Colonic mucosa (tissue), 4 donors: ENCODE measurements at regions not wholly inside any gene's neighbourhood (a gene's known extent, or its start where the extent isn't known, plus 50 kb on each side); places are given as distances from the start of the nearest gene placed in this dataset.
"Not testable (repeated sequence)": the region's sequence is repeated elsewhere in the genome, so short reads cannot be mapped to it uniquely, and the experiment has no call there.

Experiments
- DNase-seq: peaks from one replicate; pipeline ENCODE4 v3.0.0-alpha.2; 2020
- H3K27ac ChIP-seq: fragments of 200-600 bp; one replicate; pipeline ENCODE4 v1.8.0; 2021
- H3K27me3 ChIP-seq: fragments of 200-600 bp; one replicate; pipeline ENCODE4 v1.8.0; 2021
- H3K36me3 ChIP-seq: fragments of 200-600 bp; one replicate; pipeline ENCODE4 v1.8.0; 2021
- H3K4me1 ChIP-seq: fragments of 200-600 bp; one replicate; pipeline ENCODE4 v1.8.0; 2021; ENCODE audit warnings: mild to moderate bottlenecking
- H3K4me3 ChIP-seq: fragments of 200-600 bp; one replicate; pipeline ENCODE4 v1.8.0; 2021
- H3K9ac ChIP-seq, 2 donors: one replicate each; pipeline ENCODE4 v1.7.0; 2013; ENCODE audit warnings: control low read depth in 2 of 2, low read depth in 2 of 2, low read length in 2 of 2
- H3K9me3 ChIP-seq: fragments of 200-600 bp; one replicate; pipeline ENCODE4 v1.8.0; 2021
- CTCF ChIP-seq: fragments of 200-600 bp; IDR thresholded peaks from one replicate; pipeline ENCODE4 v1.8.0; 2022; ENCODE audit warnings: antibody characterized with exemption, mild to moderate bottlenecking
- intact Hi-C: fragments of 100-400 bp; cut with DNase I; formaldehyde crosslinking; loops from one replicate; pipeline ENCODE4 v1.14.1; 2022
- donor health status: healthy.
- donor health status: DM: no; HTN: no; CAD: no.
- donor health status: DM: no; HTN: no; CAD: no.

GRCh38 chr3:67142432-67142831 is 144.3 kb downstream of the KBTBD8 start:
- no peak overlapping the region for H3K27ac ChIP-seq
- H3K27me3 ChIP-seq = no peaks in the 10 kb centered on the region
- no peak overlapping the region for H3K9ac ChIP-seq
- no peaks in the 10 kb centered on the region for H3K4me1 ChIP-seq
- no peak for DNase-seq
- H3K36me3 ChIP-seq = no peaks in the 10 kb centered on the region
- no peaks in the 10 kb centered on the region for H3K9me3 ChIP-seq
- intact Hi-C loops = no loop called here
- TF ChIP-seq CTCF = no peak
- no peak overlapping the region for H3K4me3 ChIP-seq

- Histone ChIP-seq H3K4me3 (no peak overlapping the region), H3K36me3 (no peaks in the 10 kb centered on the region), H3K27ac (no peak overlapping the region), H3K27me3 (no peaks in the 10 kb centered on the region), H3K9me3 (no peaks in the 10 kb centered on the region), H3K9ac (no peak overlapping the region), H3K4me1 (no peaks in the 10 kb centered on the region)
- DNase-seq = no peak
- intact Hi-C loops = no loop called here
- no peak for TF ChIP-seq CTCF
Measured at GRCh38 chr3:67145738-67146137, 147.6 kb downstream of the KBTBD8 start.

DNA sequence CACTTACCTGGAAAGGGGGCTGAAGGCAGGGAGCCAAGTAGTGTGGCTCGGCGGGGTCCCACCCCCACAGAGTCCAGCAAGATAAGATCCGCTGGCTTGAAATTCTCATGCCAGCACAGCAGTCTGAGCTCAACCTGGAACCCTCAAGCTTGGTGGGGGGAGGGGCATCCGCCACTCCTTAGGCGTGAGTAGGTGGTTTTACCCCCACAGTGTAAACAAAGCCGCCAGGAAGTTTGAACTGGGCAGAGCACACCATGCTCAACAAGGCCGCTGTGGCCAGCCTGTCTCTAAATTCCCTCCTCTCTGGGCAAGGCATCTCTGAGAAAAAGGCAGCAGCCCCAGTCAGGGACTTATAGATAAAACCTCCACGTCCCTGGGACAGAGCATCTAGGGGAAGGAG is 156.3 kb downstream of the KBTBD8 start:
- intact Hi-C loops = no loop called here
- no peak for TF ChIP-seq CTCF
- no peaks in the 10 kb centered on the region for H3K4me1 ChIP-seq
- no peaks in the 10 kb centered on the region for H3K36me3 ChIP-seq
- H3K4me3 ChIP-seq = no peak overlapping the region
- H3K27ac ChIP-seq = no peak overlapping the region
- no peaks in the 10 kb centered on the region for H3K27me3 ChIP-seq
- no peak for DNase-seq
- no peaks in the 10 kb centered on the region for H3K9me3 ChIP-seq
- no peak overlapping the region for H3K9ac ChIP-seq

DNA sequence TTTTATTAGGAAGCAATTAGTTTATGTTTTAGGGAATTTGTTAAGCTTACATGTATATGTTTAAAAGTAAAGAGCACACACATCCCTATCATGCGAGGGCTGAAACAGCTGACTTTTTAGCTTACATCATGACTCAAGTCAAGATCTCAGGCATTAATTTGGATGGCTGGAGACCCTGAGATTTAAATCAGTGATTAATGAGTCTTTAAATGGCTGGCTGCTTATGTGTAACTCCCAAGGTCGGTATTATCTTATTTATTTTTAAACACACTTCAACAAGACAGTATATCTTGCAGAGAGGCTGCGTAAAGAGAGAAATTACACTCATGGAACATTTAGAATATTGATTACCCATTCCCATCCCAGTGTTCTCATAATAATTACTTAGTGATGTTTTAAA is 169.4 kb downstream of the KBTBD8 start:
- Histone ChIP-seq H3K36me3 (no peaks in the 10 kb centered on the region), H3K4me1 (no peaks in the 10 kb centered on the region), H3K9me3 (no peaks in the 10 kb centered on the region), H3K9ac (no peak overlapping the region), H3K4me3 (no peak overlapping the region), H3K27me3 (no peaks in the 10 kb centered on the region), H3K27ac (no peak overlapping the region)
- TF ChIP-seq CTCF = no peak
- no peak for DNase-seq
- intact Hi-C loops = no loop called here

DNA sequence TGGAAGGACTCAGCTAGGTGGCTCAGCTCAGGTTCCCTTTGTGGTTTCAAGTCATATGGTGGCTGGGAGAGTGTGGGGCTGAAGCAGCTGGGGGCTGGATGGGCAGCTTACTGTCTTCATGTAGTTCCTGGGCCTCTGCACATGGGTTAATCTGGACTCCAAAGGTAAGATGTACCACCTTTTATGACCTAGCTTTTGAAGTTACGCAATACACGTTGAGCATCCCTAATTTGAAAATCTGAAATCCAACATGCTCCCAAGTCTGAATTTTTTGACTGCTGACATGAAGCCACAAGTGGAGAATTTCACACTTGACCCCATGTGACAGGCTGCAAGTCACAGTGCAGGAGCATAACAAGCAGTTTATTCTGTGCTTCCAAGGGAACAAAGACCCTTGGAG is 173.7 kb downstream of the KBTBD8 start:
- Histone ChIP-seq H3K4me3 (no peak overlapping the region), H3K9ac (no peak overlapping the region), H3K27ac (no peak overlapping the region), H3K27me3 (no peaks in the 10 kb centered on the region), H3K36me3 (no peaks in the 10 kb centered on the region), H3K4me1 (no peaks in the 10 kb centered on the region), H3K9me3 (no peaks in the 10 kb centered on the region)
- DNase-seq = no peak
- intact Hi-C loops = no loop called here
- TF ChIP-seq CTCF = no peak

DNA sequence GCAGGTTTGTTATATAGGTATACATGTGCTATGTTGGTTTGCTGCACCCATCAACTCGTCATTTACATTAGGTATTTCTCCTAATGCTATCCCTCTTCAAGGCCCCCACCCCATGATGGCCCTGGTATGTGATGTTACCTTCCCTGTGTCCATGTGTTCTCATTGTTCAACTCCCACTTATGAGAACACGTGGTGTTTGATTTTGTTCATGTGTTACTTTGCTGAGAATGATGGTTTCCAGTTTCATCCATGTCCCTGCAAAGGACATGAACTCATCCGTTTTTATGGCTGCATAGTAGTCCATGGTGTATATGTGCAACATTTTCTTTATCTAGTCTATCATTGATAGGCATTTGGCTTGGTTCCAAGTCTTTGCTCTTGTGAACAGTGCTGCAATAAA is 175.0 kb downstream of the KBTBD8 start:
- H3K4me3 ChIP-seq, H3K27me3 ChIP-seq, H3K27ac ChIP-seq, H3K36me3 ChIP-seq, H3K9ac ChIP-seq, H3K9me3 ChIP-seq, H3K4me1 ChIP-seq, DNase-seq, intact Hi-C loops: not testable (repeated sequence)
